ENCODE measurements at regions not wholly inside any gene's neighbourhood (a gene's known extent, or its start where the extent isn't known, plus 50 kb on each side); places are given as distances from the start of the nearest gene placed in this dataset.
A peak's percentile ranks its signal among the peaks of the same experiment; 100 is the strongest.

- TF ChIP-seq CREB1 (IDR thresholded peaks at IDR 0.05) (no peak), CBX5 (IDR thresholded peaks at IDR 0.05; ENCODE audit: low read depth, low read length) (no peak), NANOG (IDR thresholded peaks at IDR 0.05; ENCODE audit: insufficient read depth, low read depth, low read length, poor library complexity, severe bottlenecking) (no peak), RXRA (IDR thresholded peaks at IDR 0.05; ENCODE audit: insufficient read depth, low read depth, low read length) (no peak), HDAC2 (IDR thresholded peaks at IDR 0.05; ENCODE audit: borderline replicate concordance in 1 of 2, low read depth in 2 of 2, low read length in 2 of 2) (no peak), SIN3A (conservative IDR thresholded peaks at IDR 0.05 in 1 of 2, IDR thresholded peaks at IDR 0.05 in 1 of 2; ENCODE audit: low read depth in 1 of 2, low read length in 2 of 2) (0 out of 4 replicates have a peak, but pooled peaks of 1 of the 2 experiments have one; percentile 52)
These were observed 252.9 kb upstream of the TTC29 start (continued) for GRCh38 chr4:147198411-147199051.
